ENCODE measurements at regions not wholly inside any gene's neighbourhood (a gene's known extent, or its start where the extent isn't known, plus 50 kb on each side); places are given as distances from the start of the nearest gene placed in this dataset.

- Histone ChIP-seq H3K4me1 (ENCODE audit: control insufficient read depth in 2 of 2, insufficient read depth in 1 of 2, low read depth in 1 of 2, low read length in 2 of 2) (no peaks in the 10 kb centered on the region), H3K18ac (ENCODE audit: low read length) (no peak overlapping the region), H3K14ac (ENCODE audit: low read length) (no peak overlapping the region), H3K36me3 (replicated peaks in 1 of 2; ENCODE audit: control insufficient read depth in 2 of 2, insufficient read depth in 2 of 2, low read length in 2 of 2) (no peaks in the 10 kb centered on the region), H4K91ac (ENCODE audit: low read depth, low read length, poor library complexity) (no peak overlapping the region), H3K79me1 (ENCODE audit: low read depth, low read length) (no peaks in the 10 kb centered on the region), H3K9me3 (replicated peaks in 1 of 2; ENCODE audit: control insufficient read depth in 2 of 2, insufficient read depth in 1 of 2, low read depth in 1 of 2, low read length in 2 of 2) (no peaks in the 10 kb centered on the region), H2BK15ac (ENCODE audit: low read length) (no peak overlapping the region), H3K27me3 (ENCODE audit: control insufficient read depth in 3 of 3, insufficient read depth in 3 of 3, low read depth in 1 of 3, low read length in 3 of 3) (no peaks in the 10 kb centered on the region), H3K4me3 (ENCODE audit: low read length in 2 of 2) (no peak overlapping the region), H3K4ac (ENCODE audit: low read length) (no peak overlapping the region), H3K27ac (replicated peaks; ENCODE audit: low read length) (no peak overlapping the region), H2BK5ac (ENCODE audit: low read length) (no peak overlapping the region), H2BK120ac (ENCODE audit: low read depth, low read length) (no peak overlapping the region), H4K8ac (ENCODE audit: low read depth, low read length) (no peak overlapping the region), H2AFZ (ENCODE audit: low read length) (no peak overlapping the region), H2BK12ac (ENCODE audit: low read length) (no peak overlapping the region), H2AK5ac (ENCODE audit: low read depth, low read length) (no peak overlapping the region), H3K23ac (ENCODE audit: low read depth, low read length, poor library complexity) (no peak overlapping the region), H3K9ac (ENCODE audit: low read depth, low read length, poor library complexity) (no peak overlapping the region), H3K4me2 (ENCODE audit: insufficient read depth, low read length, poor library complexity, severe bottlenecking) (no peak overlapping the region)
- no peak for DNase-seq (ENCODE audit: low spot score)
- no CpG with 5 or more reads among the region's 2 CpGs for WGBS, 2 donors (ENCODE audit: extremely low coverage in 2 of 2, insufficient read length in 2 of 2, insufficient replicate concordance in 1 of 2)
Measured at GRCh38 chr2:228600265-228600664, 418.8 kb upstream of the SPHKAP start.

GRCh38 chr2:228599781-228600180 lies 418.3 kb upstream of the SPHKAP start:
- H2AK5ac ChIP-seq (ENCODE audit: low read depth, low read length): no peak overlapping the region
- H2BK120ac ChIP-seq (ENCODE audit: low read depth, low read length): no peak overlapping the region
- H2BK5ac ChIP-seq (ENCODE audit: low read length): no peak overlapping the region
- no peak overlapping the region for H3K9ac ChIP-seq (ENCODE audit: low read depth, low read length, poor library complexity)
- H3K4ac ChIP-seq (ENCODE audit: low read length): no peak overlapping the region
- H3K4me2 ChIP-seq (ENCODE audit: insufficient read depth, low read length, poor library complexity, severe bottlenecking): no peak overlapping the region
- no peak overlapping the region for H3K4me3 ChIP-seq (ENCODE audit: low read length in 2 of 2)
- H3K79me1 ChIP-seq (ENCODE audit: low read depth, low read length): no peaks in the 10 kb centered on the region
- no peak overlapping the region for H4K91ac ChIP-seq (ENCODE audit: low read depth, low read length, poor library complexity)
- no peak overlapping the region for H2BK15ac ChIP-seq (ENCODE audit: low read length)
- H3K27me3 ChIP-seq (ENCODE audit: control insufficient read depth in 3 of 3, insufficient read depth in 3 of 3, low read depth in 1 of 3, low read length in 3 of 3): no peaks in the 10 kb centered on the region
- no peak overlapping the region for H3K14ac ChIP-seq (ENCODE audit: low read length)
- no peak overlapping the region for H3K27ac ChIP-seq (replicated peaks; ENCODE audit: low read length)
- H4K8ac ChIP-seq (ENCODE audit: low read depth, low read length): no peak overlapping the region
- H2BK12ac ChIP-seq (ENCODE audit: low read length): no peak overlapping the region
- peaks cover 0 to 3% of the 10 kb centered on the region in 2 donors for H3K4me1 ChIP-seq (ENCODE audit: control insufficient read depth in 2 of 2, insufficient read depth in 1 of 2, low read depth in 1 of 2, low read length in 2 of 2)
- no peak overlapping the region for H2AFZ ChIP-seq (ENCODE audit: low read length)
- H3K23ac ChIP-seq (ENCODE audit: low read depth, low read length, poor library complexity): no peak overlapping the region
- no peak for DNase-seq (ENCODE audit: low spot score)
- H3K9me3 ChIP-seq (replicated peaks in 1 of 2; ENCODE audit: control insufficient read depth in 2 of 2, insufficient read depth in 1 of 2, low read depth in 1 of 2, low read length in 2 of 2): no peaks in the 10 kb centered on the region
- H3K36me3 ChIP-seq (replicated peaks in 1 of 2; ENCODE audit: control insufficient read depth in 2 of 2, insufficient read depth in 2 of 2, low read length in 2 of 2): no peaks in the 10 kb centered on the region
- H3K18ac ChIP-seq (ENCODE audit: low read length): no peak overlapping the region
- WGBS, 2 donors (ENCODE audit: extremely low coverage in 2 of 2, insufficient read length in 2 of 2, insufficient replicate concordance in 1 of 2): no CpG with 5 or more reads among the region's 1 CpG

- Histone ChIP-seq H3K27ac (replicated peaks; ENCODE audit: low read length) (no peak overlapping the region), H3K23ac (ENCODE audit: low read depth, low read length, poor library complexity) (no peak overlapping the region), H2AK5ac (ENCODE audit: low read depth, low read length) (no peak overlapping the region), H3K27me3 (ENCODE audit: control insufficient read depth in 3 of 3, insufficient read depth in 3 of 3, low read depth in 1 of 3, low read length in 3 of 3) (no peaks in the 10 kb centered on the region), H3K4me2 (ENCODE audit: insufficient read depth, low read length, poor library complexity, severe bottlenecking) (no peak overlapping the region), H3K9me3 (replicated peaks in 1 of 2; ENCODE audit: control insufficient read depth in 2 of 2, insufficient read depth in 1 of 2, low read depth in 1 of 2, low read length in 2 of 2) (no peaks in the 10 kb centered on the region), H2BK12ac (ENCODE audit: low read length) (no peak overlapping the region), H3K4ac (ENCODE audit: low read length) (no peak overlapping the region), H3K36me3 (replicated peaks in 1 of 2; ENCODE audit: control insufficient read depth in 2 of 2, insufficient read depth in 2 of 2, low read length in 2 of 2) (no peaks in the 10 kb centered on the region), H3K4me1 (ENCODE audit: control insufficient read depth in 2 of 2, insufficient read depth in 1 of 2, low read depth in 1 of 2, low read length in 2 of 2) (peaks cover 0 to 3% of the 10 kb centered on the region in 2 donors), H3K18ac (ENCODE audit: low read length) (no peak overlapping the region), H4K91ac (ENCODE audit: low read depth, low read length, poor library complexity) (no peak overlapping the region), H2AFZ (ENCODE audit: low read length) (peak overlapping the region; percentile 59), H3K9ac (ENCODE audit: low read depth, low read length, poor library complexity) (no peak overlapping the region), H2BK120ac (ENCODE audit: low read depth, low read length) (no peak overlapping the region), H3K4me3 (ENCODE audit: low read length in 2 of 2) (no peak overlapping the region), H2BK15ac (ENCODE audit: low read length) (no peak overlapping the region), H3K14ac (ENCODE audit: low read length) (no peak overlapping the region), H4K8ac (ENCODE audit: low read depth, low read length) (no peak overlapping the region), H2BK5ac (ENCODE audit: low read length) (no peak overlapping the region), H3K79me1 (ENCODE audit: low read depth, low read length) (no peaks in the 10 kb centered on the region)
- DNase-seq (ENCODE audit: low spot score): no peak
- WGBS, 2 donors (ENCODE audit: extremely low coverage in 2 of 2, insufficient read length in 2 of 2, insufficient replicate concordance in 1 of 2): no CpG with 5 or more reads among the region's 5 CpGs
Measured at GRCh38 chr2:228599297-228599696, 417.8 kb upstream of the SPHKAP start.

- no peak overlapping the region for H2AFZ ChIP-seq (ENCODE audit: low read length)
- WGBS, 2 donors (ENCODE audit: extremely low coverage in 2 of 2, insufficient read length in 2 of 2, insufficient replicate concordance in 1 of 2): no CpG with 5 or more reads among the region's 1 CpG
- H3K4me1 ChIP-seq (ENCODE audit: control insufficient read depth in 2 of 2, insufficient read depth in 1 of 2, low read depth in 1 of 2, low read length in 2 of 2): peaks cover 0 to 3% of the 10 kb centered on the region in 2 donors
- H2BK15ac ChIP-seq (ENCODE audit: low read length): no peak overlapping the region
- no peak overlapping the region for H3K4ac ChIP-seq (ENCODE audit: low read length)
- no peak overlapping the region for H3K27ac ChIP-seq (replicated peaks; ENCODE audit: low read length)
- no peak overlapping the region for H2BK5ac ChIP-seq (ENCODE audit: low read length)
- H3K4me3 ChIP-seq (ENCODE audit: low read length in 2 of 2): no peak overlapping the region
- no peak overlapping the region for H4K91ac ChIP-seq (ENCODE audit: low read depth, low read length, poor library complexity)
- no peak for DNase-seq (ENCODE audit: low spot score)
- H3K9ac ChIP-seq (ENCODE audit: low read depth, low read length, poor library complexity): no peak overlapping the region
- H3K4me2 ChIP-seq (ENCODE audit: insufficient read depth, low read length, poor library complexity, severe bottlenecking): no peak overlapping the region
- no peak overlapping the region for H2AK5ac ChIP-seq (ENCODE audit: low read depth, low read length)
- H3K18ac ChIP-seq (ENCODE audit: low read length): no peak overlapping the region
- H3K14ac ChIP-seq (ENCODE audit: low read length): no peak overlapping the region
- no peaks in the 10 kb centered on the region for H3K36me3 ChIP-seq (replicated peaks in 1 of 2; ENCODE audit: control insufficient read depth in 2 of 2, insufficient read depth in 2 of 2, low read length in 2 of 2)
- no peak overlapping the region for H3K23ac ChIP-seq (ENCODE audit: low read depth, low read length, poor library complexity)
- no peaks in the 10 kb centered on the region for H3K9me3 ChIP-seq (replicated peaks in 1 of 2; ENCODE audit: control insufficient read depth in 2 of 2, insufficient read depth in 1 of 2, low read depth in 1 of 2, low read length in 2 of 2)
- no peak overlapping the region for H2BK12ac ChIP-seq (ENCODE audit: low read length)
- no peak overlapping the region for H4K8ac ChIP-seq (ENCODE audit: low read depth, low read length)
- no peak overlapping the region for H2BK120ac ChIP-seq (ENCODE audit: low read depth, low read length)
- H3K27me3 ChIP-seq (ENCODE audit: control insufficient read depth in 3 of 3, insufficient read depth in 3 of 3, low read depth in 1 of 3, low read length in 3 of 3): no peaks in the 10 kb centered on the region
- no peaks in the 10 kb centered on the region for H3K79me1 ChIP-seq (ENCODE audit: low read depth, low read length)
Measured at GRCh38 chr2:228597032-228597431, 415.5 kb upstream of the SPHKAP start.

All from neuronal stem cell (in vitro differentiated cells).